ENCODE measurements at regions not wholly inside any gene's neighbourhood (a gene's known extent, or its start where the extent isn't known, plus 50 kb on each side); places are given as distances from the start of the nearest gene placed in this dataset.
"Not testable (repeated sequence)": the region's sequence is repeated elsewhere in the genome, so short reads cannot be mapped to it uniquely, and the experiment has no call there.

- DNase-seq: no peak
Observed at GRCh38 chr5:121009058-121009457, 545.0 kb downstream of the PRR16 start.

DNA sequence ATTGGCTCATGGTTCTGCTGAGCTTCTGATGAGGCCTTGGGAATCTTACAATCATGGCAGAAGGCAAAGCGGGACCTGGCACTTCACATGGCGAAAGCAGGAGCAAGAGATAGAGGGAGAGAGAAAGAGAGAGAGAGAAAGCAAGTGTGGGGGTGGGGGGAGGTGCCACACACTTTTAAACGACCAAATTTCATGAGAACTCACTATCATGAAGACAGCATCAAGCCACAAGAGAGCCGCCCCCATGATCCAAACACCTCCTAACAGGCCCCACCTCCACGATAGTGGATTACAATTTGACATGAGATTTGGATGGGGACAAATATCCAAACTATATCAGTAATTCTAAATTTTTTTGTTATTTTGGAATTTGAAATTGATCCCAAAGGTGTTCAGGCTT lies 553.9 kb downstream of the PRR16 start:
- DNase-seq: no peak

DNA sequence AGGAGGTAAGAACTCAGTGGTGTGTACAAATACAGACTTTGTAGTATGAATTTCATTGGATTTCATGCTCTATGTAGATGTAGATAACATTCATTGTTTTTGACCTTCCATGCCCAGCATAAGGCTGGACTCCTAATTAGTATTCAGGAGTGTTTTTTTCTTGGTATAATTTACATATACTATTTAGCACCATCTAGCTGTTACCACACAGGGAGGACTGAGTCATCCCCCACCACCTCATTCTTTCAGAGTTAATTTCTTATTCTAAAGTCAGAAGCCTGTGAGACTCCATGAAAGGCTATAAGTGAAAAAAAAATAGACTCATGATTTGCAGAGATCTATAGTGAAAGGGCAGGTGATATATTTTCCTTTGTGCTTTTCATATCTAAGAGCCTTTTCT lies 555.0 kb downstream of the PRR16 start:
- no peak for DNase-seq

DNA sequence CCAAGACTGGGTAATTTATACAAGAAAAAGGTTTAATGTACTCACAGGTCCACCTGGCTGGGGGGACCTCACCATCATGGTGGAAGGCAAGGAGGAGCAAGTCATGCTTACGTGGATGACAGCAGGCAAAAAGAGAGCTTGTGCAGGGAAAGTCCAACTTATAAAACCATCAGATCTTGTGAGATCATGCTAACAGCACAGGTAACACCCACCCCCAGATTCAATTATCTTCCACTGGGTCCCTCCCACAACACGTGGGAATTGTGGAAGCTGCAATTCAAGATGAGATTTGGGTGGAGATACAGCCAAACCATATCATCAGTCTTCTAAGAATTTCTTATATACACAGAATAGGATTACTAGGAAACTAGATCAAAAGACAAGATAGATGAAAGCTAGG lies 555.6 kb downstream of the PRR16 start:
- no peak for DNase-seq

- DNase-seq: no peak
Observed at GRCh38 chr5:121021681-121022080, 557.6 kb downstream of the PRR16 start.

DNA sequence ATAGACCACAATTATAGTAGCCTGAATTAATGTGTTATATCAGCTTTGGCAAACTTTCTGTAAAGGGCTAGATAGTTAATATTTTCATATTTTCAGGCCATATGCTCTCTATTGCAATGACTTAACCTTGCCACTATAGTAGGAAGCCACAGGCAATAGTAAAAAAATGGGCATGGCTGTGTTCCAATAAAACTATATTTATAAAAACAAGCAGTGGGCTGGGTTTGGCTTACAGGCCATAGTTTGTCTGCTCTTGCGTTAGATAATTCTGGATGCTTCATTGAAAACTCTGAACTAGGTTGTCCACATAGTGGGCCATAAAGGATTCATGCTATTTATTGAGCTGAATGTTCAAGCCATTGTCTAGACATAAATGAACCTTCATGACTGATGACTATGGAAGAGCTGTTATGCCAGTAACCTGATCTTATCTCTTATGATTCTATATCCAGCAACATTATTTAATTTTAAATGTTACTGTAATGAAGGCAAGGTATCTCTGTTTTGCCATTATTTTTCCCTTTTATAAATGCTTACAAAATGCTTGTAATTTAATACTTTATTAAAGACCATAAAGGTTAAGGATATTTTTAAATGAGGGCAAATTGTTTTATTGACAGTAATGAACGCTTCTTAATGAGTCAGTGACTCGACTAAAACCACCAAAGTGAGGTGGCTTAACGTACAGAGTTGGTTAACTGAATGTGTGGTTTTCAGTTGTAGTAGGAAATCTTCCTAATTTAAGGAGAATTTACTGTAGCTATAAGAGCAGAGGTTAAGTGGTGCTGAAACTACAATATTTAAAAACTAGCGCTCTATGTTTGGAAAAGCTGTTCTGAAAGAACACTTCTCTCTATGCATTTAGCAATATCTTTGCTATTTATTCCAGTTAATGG lies 560.6 kb downstream of the PRR16 start:
- no peak for DNase-seq

GRCh38 chr5:121025671-121026070 lies 561.6 kb downstream of the PRR16 start:
- no peak for DNase-seq

DNA sequence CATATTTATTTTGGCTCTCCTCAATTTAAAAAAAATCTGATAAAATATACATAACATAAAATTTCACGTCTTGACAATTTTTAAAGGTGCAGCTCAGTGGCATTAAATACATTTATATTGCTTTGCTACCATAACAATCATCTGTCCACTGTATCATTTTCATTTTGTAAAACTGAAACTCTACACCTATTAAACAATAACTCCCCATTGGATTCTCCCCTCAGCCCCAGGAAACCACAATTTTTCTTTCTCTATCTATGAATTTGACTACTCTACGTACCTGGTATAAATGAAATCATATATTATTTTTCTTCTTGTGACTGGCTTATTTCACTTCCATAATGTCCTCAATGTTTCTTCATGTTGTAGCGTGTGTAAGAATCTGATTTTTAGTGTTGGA lies 563.5 kb downstream of the PRR16 start:
- no peak for DNase-seq

GRCh38 chr5:121029536-121030245 lies 565.6 kb downstream of the PRR16 start:
- no peak for DNase-seq

GRCh38 chr5:121031491-121031890 lies 567.4 kb downstream of the PRR16 start:
- no peak for DNase-seq

DNA sequence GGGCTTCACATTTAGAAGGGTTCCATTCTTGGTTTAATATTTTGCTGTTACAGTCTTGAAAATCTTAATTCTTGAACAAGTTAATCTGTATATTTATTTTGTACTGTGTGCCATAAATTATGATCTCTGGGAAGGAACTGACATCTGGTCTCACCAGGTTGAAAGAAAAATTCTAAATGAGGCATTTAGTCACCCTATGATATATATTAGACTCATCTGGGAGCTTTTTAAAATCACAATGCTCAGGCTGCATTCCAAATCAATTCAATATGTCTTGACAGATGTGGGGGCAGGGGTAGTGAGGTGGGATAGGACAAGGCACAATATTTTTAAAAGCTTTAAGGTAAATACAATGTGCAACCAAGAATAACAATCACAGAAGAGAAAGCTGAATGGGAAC lies 569.2 kb downstream of the PRR16 start:
- DNase-seq: no peak

DNA sequence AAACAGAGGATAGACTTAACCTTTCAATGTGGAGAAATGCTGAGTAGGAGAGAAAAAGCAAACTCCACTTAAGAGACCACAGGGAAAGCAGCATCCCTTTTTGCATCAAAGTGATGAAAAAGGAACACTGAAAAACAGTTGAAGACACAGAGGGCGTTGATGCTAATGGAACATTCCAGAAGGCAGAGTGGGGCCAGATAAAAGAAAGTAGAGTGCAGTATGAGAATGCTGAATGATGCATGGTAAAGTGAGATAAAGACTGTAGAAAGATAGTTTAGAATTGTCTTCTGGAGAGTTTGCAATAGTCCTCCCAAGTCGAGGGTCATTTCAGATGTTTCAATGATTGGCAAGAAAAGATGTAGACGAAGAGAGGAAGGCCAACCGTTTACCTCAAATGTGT lies 574.3 kb downstream of the PRR16 start:
- no peak for DNase-seq

DNA sequence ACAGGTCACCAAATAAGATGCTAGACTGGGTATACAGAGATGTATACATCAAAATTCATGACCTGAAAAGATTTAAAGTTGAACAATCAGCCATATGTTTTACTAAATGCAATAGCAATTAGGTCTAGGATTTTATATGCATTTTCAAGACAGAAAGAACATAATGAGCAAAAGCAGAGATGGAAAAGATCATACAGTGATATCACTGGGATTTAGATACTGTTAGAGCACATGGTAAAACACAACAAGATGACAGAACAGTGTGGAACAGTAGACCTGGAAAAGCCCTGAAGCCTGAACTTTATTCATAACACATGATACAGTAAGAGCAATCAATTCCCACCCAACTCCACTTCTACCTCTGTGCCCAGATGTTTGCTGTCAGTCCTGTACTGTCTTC lies 585.9 kb downstream of the PRR16 start:
- DNase-seq: no peak

DNA sequence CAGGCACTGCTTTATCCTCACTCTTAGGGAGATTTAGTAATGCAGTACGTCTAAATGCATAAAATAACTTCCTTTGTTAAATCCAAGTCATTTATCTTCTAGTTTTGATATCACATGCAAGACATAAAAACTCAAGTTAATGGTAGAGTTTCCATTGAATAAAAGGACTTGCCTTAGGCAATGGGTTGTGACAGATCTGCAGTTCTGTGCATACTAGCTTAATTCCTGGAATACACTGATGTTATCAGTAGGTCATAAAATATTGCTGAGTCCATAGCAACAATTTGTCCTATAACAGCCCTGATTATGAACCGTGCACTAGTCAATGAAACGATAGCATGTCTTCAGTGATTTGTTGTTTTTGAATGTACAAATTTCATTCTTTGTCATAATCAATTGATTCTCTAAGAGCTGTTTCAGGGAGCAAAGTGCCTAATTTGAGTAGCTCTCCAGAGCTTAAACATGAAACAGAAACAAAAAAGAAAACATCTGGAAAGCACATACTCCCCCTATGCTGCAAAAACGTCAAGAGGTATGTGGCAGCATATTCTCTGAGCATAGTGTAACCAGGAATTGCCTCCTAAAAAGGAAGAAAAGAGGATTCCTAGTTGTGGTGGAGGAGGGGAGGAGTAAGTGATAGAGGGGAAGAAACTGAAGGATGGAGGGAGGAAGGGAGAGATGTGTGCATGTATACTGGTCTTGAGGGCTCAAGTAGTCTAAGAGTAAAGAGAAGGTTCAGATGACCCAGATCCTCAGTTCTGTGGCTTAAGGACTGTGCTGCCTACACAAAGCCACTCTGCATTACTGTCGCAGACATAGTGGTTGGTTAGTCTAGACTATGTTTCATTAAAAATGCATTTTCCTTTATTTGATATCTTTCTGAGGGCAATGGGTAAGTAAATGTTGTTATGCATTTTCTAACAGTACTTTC lies 589.2 kb downstream of the PRR16 start:
- DNase-seq: no peak

GRCh38 chr5:121055586-121055985 lies 591.5 kb downstream of the PRR16 start:
- DNase-seq: peak; percentile 55

GRCh38 chr5:121064241-121064640 lies 600.1 kb downstream of the PRR16 start:
- not testable (repeated sequence) for DNase-seq

- no peak for DNase-seq
Observed at GRCh38 chr5:121086671-121087070, 622.6 kb downstream of the PRR16 start.

- DNase-seq: no peak
Observed at GRCh38 chr5:121087560-121087959, 623.5 kb downstream of the PRR16 start.

DNA sequence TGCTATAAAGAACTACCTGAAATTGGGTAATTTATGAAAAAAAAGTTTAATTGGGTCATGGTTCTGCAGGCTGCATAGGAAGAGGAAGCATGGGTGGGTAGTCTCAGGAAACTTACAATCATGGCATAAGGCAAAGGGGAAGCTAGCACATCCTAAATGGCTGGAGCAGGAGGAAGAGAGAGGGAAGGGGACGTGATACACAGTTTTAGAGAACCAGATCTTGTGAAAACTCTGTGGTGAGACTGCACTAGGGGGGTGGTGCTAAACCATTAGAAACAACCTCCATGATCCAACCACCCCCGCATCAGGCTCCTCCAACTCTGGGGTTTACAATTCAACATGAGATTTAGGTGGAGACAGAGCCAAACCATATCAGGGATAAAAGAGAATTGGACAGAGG lies 624.2 kb downstream of the PRR16 start:
- DNase-seq: no peak

DNA sequence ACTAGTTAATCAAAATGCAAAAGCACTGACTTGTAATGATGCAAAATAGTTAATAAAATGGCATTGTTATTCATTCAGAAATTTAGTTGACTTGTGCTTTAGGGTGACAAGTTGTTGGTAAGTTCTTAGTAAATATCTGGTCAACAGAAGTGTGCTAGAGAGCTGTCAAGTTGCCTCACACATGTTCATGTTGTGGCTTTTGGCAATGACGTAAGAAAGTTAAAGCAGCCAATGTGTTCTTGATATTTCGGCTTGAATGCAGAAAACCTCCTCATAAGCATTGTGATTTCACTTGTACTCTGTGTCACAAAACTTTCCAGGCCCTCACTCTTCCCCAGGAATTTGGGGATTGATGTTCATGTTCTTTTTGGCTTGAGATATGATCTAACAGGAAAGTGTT lies 626.7 kb downstream of the PRR16 start:
- no peak for DNase-seq

- DNase-seq: no peak
Observed at GRCh38 chr5:121100931-121101330, 636.8 kb downstream of the PRR16 start.

DNA sequence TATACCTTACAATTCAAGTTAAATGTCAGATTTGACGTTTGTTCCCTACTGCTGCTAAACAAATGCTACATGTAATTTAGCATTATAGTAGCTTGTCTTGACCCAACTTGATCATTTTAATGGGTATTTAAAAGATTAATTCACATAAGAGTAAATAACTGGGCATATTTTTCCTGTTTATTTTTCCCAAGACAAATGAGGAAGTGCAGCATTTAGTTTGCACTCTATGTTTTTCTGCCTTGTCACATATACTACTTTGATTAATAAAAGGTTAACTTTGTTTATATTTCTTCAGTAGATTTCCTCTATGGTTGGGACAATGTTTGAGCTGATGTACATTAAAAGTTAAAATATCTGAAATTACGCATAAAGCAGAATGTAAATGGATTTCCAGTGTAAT lies 641.8 kb downstream of the PRR16 start:
- no peak for DNase-seq
